ENCODE measurements at regions not wholly inside any gene's neighbourhood (a gene's known extent, or its start where the extent isn't known, plus 50 kb on each side); places are given as distances from the start of the nearest gene placed in this dataset.

DNA sequence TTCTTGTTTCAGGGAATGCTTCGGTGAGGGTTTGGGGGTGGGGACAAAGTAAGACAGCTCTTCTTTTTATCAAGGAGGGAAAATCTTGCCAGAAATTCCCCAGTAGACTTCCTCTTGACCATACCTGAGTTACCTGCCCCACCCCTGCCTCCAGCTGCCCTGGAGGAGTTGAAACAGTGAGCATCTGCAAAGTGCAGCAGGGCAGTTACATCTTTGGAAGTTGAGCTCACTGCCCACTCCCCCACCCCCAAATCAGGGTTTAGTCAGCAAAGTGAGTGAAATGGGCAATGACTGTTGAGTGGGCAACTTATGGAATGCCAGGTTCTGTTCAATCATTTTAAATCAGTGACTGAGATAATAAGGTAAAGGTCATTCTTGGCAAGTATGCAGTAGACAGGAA, 98.8 kb downstream of the BANF2 start:
- Histone ChIP-seq H3K27me3 (replicated peaks in 1 of 4; ENCODE audit: control insufficient read depth in 3 of 4, extremely low read depth in 1 of 4, insufficient read depth in 3 of 4, low read length in 3 of 4) (no peaks in the 10 kb centered on the region), H3K79me1 (ENCODE audit: low read depth, low read length) (no peaks in the 10 kb centered on the region), H2AK5ac (ENCODE audit: low read depth, low read length) (no peak overlapping the region), H2BK5ac (ENCODE audit: low read depth, low read length) (no peak overlapping the region), H3K9me3 (ENCODE audit: insufficient read depth in 2 of 2, low read depth in 1 of 2, low read length in 1 of 2) (peaks cover 4 to 8% of the 10 kb centered on the region in 2 experiments), H4K8ac (ENCODE audit: extremely low read depth, insufficient read depth, low read length) (no peak overlapping the region), H2BK20ac (ENCODE audit: low read length) (no peak overlapping the region), H2BK15ac (ENCODE audit: low read length) (no peak overlapping the region), H2BK12ac (ENCODE audit: low read depth, low read length) (no peak overlapping the region), H3K79me2 (ENCODE audit: control insufficient read depth in 1 of 2, insufficient read depth in 2 of 2, low read length in 2 of 2) (no peaks in the 10 kb centered on the region), H3K4me3 (ENCODE audit: extremely low read depth in 1 of 4, insufficient read depth in 2 of 4, low read depth in 3 of 4, low read length in 4 of 4) (no peak overlapping the region), H4K20me1 (replicated peaks in 1 of 2; ENCODE audit: control insufficient read depth in 1 of 2, insufficient read depth in 2 of 2, low read length in 2 of 2) (no peaks in the 10 kb centered on the region), H3K14ac (ENCODE audit: insufficient read length) (no peak overlapping the region), H3K56ac (replicated peaks; ENCODE audit: insufficient read length, low read depth, low read length) (no peak overlapping the region), H3K18ac (ENCODE audit: extremely low read depth, low read length) (no peak overlapping the region), H3K9ac (replicated peaks in 1 of 4; ENCODE audit: extremely low read depth in 1 of 4, low read depth in 3 of 4, low read length in 3 of 4) (no peak overlapping the region), H2BK120ac (replicated peaks; ENCODE audit: low read depth, low read length) (no peak overlapping the region), H3K27ac (ENCODE audit: low read depth, low read length) (no peak overlapping the region), H3K4me2 (ENCODE audit: insufficient read depth in 1 of 2, low read depth in 2 of 2, low read length in 2 of 2) (no peak overlapping the region), H2AFZ (ENCODE audit: low read length) (no peak overlapping the region), H3K23ac (ENCODE audit: insufficient read length) (no peak overlapping the region), H4K5ac (ENCODE audit: insufficient read length, low read depth, low read length) (no peak overlapping the region), H3K4me1 (replicated peaks in 1 of 4; ENCODE audit: control insufficient read depth in 3 of 4, insufficient read depth in 4 of 4, low read length in 3 of 4) (no peaks in the 10 kb centered on the region), H3K36me3 (ENCODE audit: control insufficient read depth in 2 of 4, insufficient read depth in 4 of 4, low read length in 3 of 4) (no peaks in the 10 kb centered on the region; a peak in 1 of 8 replicates), H3K23me2 (ENCODE audit: low read depth, low read length) (no peaks in the 10 kb centered on the region), H3K4ac (replicated peaks; ENCODE audit: insufficient read length, low read depth, low read length) (no peak overlapping the region), H4K91ac (replicated peaks; ENCODE audit: insufficient read length, low read length) (no peak overlapping the region)
- DNase-seq (ENCODE audit: low read depth in 1 of 2, low spot score in 2 of 2) = no peak
- WGBS, 2 experiments (ENCODE audit: extremely low coverage in 1 of 2, insufficient coverage in 1 of 2, insufficient read length in 1 of 2, insufficient replicate concordance in 2 of 2, low coverage in 1 of 2, low lambda C conversion rate in 2 of 2, missing lambda C conversion rate in 1 of 2) = 88% methylated on average over 1 of the region's 1 CpG; no CpG with 5 or more reads in 1 of the 2 experiments
- TF ChIP-seq BACH1 (IDR thresholded peaks at IDR 0.05; ENCODE audit: low read length) (no peak), EGR1 (IDR thresholded peaks at IDR 0.05; ENCODE audit: borderline replicate concordance, low read depth, low read length) (no peak), KDM1A (IDR thresholded peaks at IDR 0.05; ENCODE audit: borderline replicate concordance, low read length) (no peak), RAD21 (IDR thresholded peaks at IDR 0.05 in 1 of 2, conservative IDR thresholded peaks at IDR 0.05 in 1 of 2; ENCODE audit: low read depth in 2 of 2, low read length in 2 of 2) (no peak), JUN (IDR thresholded peaks at IDR 0.05; ENCODE audit: low read depth, low read length) (no peak), TAF1 (IDR thresholded peaks at IDR 0.05; ENCODE audit: low read depth, low read length) (no peak), SP4 (IDR thresholded peaks at IDR 0.05; ENCODE audit: low read length) (no peak), RNF2 (IDR thresholded peaks at IDR 0.05; ENCODE audit: borderline replicate concordance, low read depth, low read length, missing control alignments, poor library complexity, severe bottlenecking) (no peak), TCF12 (IDR thresholded peaks at IDR 0.05; ENCODE audit: low read depth, low read length) (no peak), POLR2AphosphoS5 (IDR thresholded peaks at IDR 0.05; ENCODE audit: low read depth, low read length) (no peak)
- TF ChIP-seq, protein P1, sequence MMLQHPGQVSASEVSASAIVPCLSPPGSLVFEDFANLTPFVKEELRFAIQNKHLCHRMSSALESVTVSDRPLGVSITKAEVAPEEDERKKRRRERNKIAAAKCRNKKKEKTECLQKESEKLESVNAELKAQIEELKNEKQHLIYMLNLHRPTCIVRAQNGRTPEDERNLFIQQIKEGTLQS (IDR thresholded peaks at IDR 0.05; ENCODE audit: insufficient read depth, low read depth, low read length) = no peak
- TF ChIP-seq, protein P2, sequence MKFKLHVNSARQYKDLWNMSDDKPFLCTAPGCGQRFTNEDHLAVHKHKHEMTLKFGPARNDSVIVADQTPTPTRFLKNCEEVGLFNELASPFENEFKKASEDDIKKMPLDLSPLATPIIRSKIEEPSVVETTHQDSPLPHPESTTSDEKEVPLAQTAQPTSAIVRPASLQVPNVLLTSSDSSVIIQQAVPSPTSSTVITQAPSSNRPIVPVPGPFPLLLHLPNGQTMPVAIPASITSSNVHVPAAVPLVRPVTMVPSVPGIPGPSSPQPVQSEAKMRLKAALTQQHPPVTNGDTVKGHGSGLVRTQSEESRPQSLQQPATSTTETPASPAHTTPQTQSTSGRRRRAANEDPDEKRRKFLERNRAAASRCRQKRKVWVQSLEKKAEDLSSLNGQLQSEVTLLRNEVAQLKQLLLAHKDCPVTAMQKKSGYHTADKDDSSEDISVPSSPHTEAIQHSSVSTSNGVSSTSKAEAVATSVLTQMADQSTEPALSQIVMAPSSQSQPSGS (IDR thresholded peaks at IDR 0.05; ENCODE audit: low read length) = no peak
- ChIA-PET POLR2A (ENCODE audit: partially characterized antibody) (no interaction called here), CTCF (ENCODE audit: partially characterized antibody) (interaction anchor here (0.7 to 2.9 kb wide), 9 partner anchors 8 to 152 kb away, joined by 3 to 11 read pairs (median 3); partner anchors contain the start of gene RRBP1)
- no peak for FAIRE-seq

Data from H1 (cell line).